Dedifferentiated amniotic fluid mesenchymal stem cell (primary cell): ENCODE measurements at regions not wholly inside any gene's neighbourhood (a gene's known extent, or its start where the extent isn't known, plus 50 kb on each side); places are given as distances from the start of the nearest gene placed in this dataset.

Source experiments
- DNase-seq: peaks from one replicate; pipeline ENCODE4 v3.0.0-alpha.2; 2016; ENCODE audit errors: extremely low spot score

GRCh38 chr5:91283899-91284298 is 99.2 kb downstream of the ARRDC3 start:
- DNase-seq: no peak

- no peak for DNase-seq
These were observed 99.8 kb downstream of the ARRDC3 start for GRCh38 chr5:91283326-91283725.

- no peak for DNase-seq
These were observed 100.9 kb downstream of the ARRDC3 start for GRCh38 chr5:91282210-91282609.

GRCh38 chr5:91281401-91281800 is 101.7 kb downstream of the ARRDC3 start:
- DNase-seq: peak; percentile 85

- peak; percentile 96 for DNase-seq
These were observed 102.5 kb downstream of the ARRDC3 start for GRCh38 chr5:91280362-91281269.

- DNase-seq: no peak
These were observed 105.3 kb downstream of the ARRDC3 start for GRCh38 chr5:91277840-91278239.

GRCh38 chr5:91277093-91277626 is 106.0 kb downstream of the ARRDC3 start:
- DNase-seq: no peak

- no peak for DNase-seq
These were observed 110.3 kb downstream of the ARRDC3 start for GRCh38 chr5:91272858-91273257.

- no peak for DNase-seq
These were observed 111.1 kb downstream of the ARRDC3 start for GRCh38 chr5:91271999-91272398.

- DNase-seq: no peak
These were observed 113.9 kb downstream of the ARRDC3 start for GRCh38 chr5:91269198-91269597.

- peak; percentile 38 for DNase-seq
These were observed 116.9 kb downstream of the ARRDC3 start for GRCh38 chr5:91266184-91266705.

GRCh38 chr5:91264311-91265051 is 118.6 kb downstream of the ARRDC3 start:
- DNase-seq: no peak

GRCh38 chr5:91263898-91264297 is 119.2 kb downstream of the ARRDC3 start:
- DNase-seq: no peak

GRCh38 chr5:91257301-91257700 is 125.8 kb downstream of the ARRDC3 start:
- no peak for DNase-seq

- no peak for DNase-seq
These were observed 127.0 kb downstream of the ARRDC3 start for GRCh38 chr5:91256142-91256524.

GRCh38 chr5:91255396-91256141 is 127.5 kb downstream of the ARRDC3 start:
- no peak for DNase-seq

- DNase-seq: no peak
These were observed 130.2 kb downstream of the ARRDC3 start for GRCh38 chr5:91252916-91253315.

GRCh38 chr5:91245871-91246270 is 137.2 kb downstream of the ARRDC3 start:
- no peak for DNase-seq

- no peak for DNase-seq
These were observed 138.1 kb downstream of the ARRDC3 start for GRCh38 chr5:91245074-91245452.

GRCh38 chr5:91244380-91245073 is 138.6 kb downstream of the ARRDC3 start:
- no peak for DNase-seq

- DNase-seq: no peak
These were observed 139.3 kb downstream of the ARRDC3 start for GRCh38 chr5:91243852-91244251.
